ENCODE measurements at regions not wholly inside any gene's neighbourhood (a gene's known extent, or its start where the extent isn't known, plus 50 kb on each side); places are given as distances from the start of the nearest gene placed in this dataset.

- intact Hi-C loops (cut with DNase I), result no loop called here
- H3K27me3 ChIP-seq, result no peaks in the 10 kb centered on the region
- no peak for DNase-seq
- H3K36me3 ChIP-seq, result no peaks in the 10 kb centered on the region
- H3K9me3 ChIP-seq, result no peaks in the 10 kb centered on the region
- no peak for TF ChIP-seq POLR2A (IDR thresholded peaks at IDR 0.05)
- no peak for TF ChIP-seq POLR2AphosphoS5 (IDR thresholded peaks at IDR 0.05)
- no peak for TF ChIP-seq EP300 (IDR thresholded peaks at IDR 0.05)
- TF ChIP-seq CTCF (IDR thresholded peaks at IDR 0.05), result no peak
- 77 to 83% methylated on average over 8 of the region's 8 CpGs for WGBS, 2 donors
- no peak overlapping the region for H3K4me3 ChIP-seq
- H3K4me1 ChIP-seq, result no peaks in the 10 kb centered on the region
- H3K27ac ChIP-seq, result no peak overlapping the region
These were observed 303.9 kb downstream of the FGF9 start for GRCh38 chr13:21974741-21975140.

- Histone ChIP-seq H3K36me3 (no peaks in the 10 kb centered on the region), H3K9me3 (no peaks in the 10 kb centered on the region), H3K27ac (no peak overlapping the region), H3K4me3 (no peak overlapping the region), H3K27me3 (no peaks in the 10 kb centered on the region), H3K4me1 (no peaks in the 10 kb centered on the region)
- 87 to 91% methylated on average over 10 of the region's 10 CpGs for whole genome bisulfite sequencing, 2 donors
- intact Hi-C loops (cut with DNase I), result no loop called here
- no peak for DNase-seq
- TF ChIP-seq EP300 (IDR thresholded peaks at IDR 0.05) (no peak), POLR2A (IDR thresholded peaks at IDR 0.05) (no peak), POLR2AphosphoS5 (IDR thresholded peaks at IDR 0.05) (no peak), CTCF (IDR thresholded peaks at IDR 0.05) (no peak)
These were observed 305.3 kb downstream of the FGF9 start for GRCh38 chr13:21976159-21976558.

GRCh38 chr13:21979161-21979806, 308.4 kb downstream of the FGF9 start:
- WGBS, 2 donors, result 70 to 79% methylated on average over 20 of the region's 20 CpGs
- no peaks in the 10 kb centered on the region for H3K36me3 ChIP-seq
- intact Hi-C loops (cut with DNase I), result no loop called here

GRCh38 chr13:21980049-21980448, 309.2 kb downstream of the FGF9 start:
- Histone ChIP-seq H3K4me1 (no peaks in the 10 kb centered on the region), H3K9me3 (no peaks in the 10 kb centered on the region), H3K27ac (no peak overlapping the region), H3K4me3 (no peak overlapping the region), H3K27me3 (no peaks in the 10 kb centered on the region), H3K36me3 (no peaks in the 10 kb centered on the region)
- WGBS, 2 donors, result 23 to 67% methylated on average over 2 of the region's 2 CpGs
- TF ChIP-seq CTCF (IDR thresholded peaks at IDR 0.05) (no peak), POLR2A (IDR thresholded peaks at IDR 0.05) (no peak), EP300 (IDR thresholded peaks at IDR 0.05) (no peak), POLR2AphosphoS5 (IDR thresholded peaks at IDR 0.05) (no peak)
- no peak for DNase-seq
- intact Hi-C loops (cut with DNase I), result no loop called here

More at GRCh38 chr13:21979161-21979806, 308.4 kb downstream of the FGF9 start:
- H3K9me3 ChIP-seq, result no peaks in the 10 kb centered on the region
- no peaks in the 10 kb centered on the region for H3K27me3 ChIP-seq
- H3K4me3 ChIP-seq, result no peak overlapping the region
- TF ChIP-seq POLR2A (IDR thresholded peaks at IDR 0.05) (no peak), EP300 (IDR thresholded peaks at IDR 0.05) (no peak), POLR2AphosphoS5 (IDR thresholded peaks at IDR 0.05) (no peak), CTCF (IDR thresholded peaks at IDR 0.05) (no peak)
- H3K27ac ChIP-seq, result no peak overlapping the region
- no peak for DNase-seq
- H3K4me1 ChIP-seq, result no peaks in the 10 kb centered on the region

- H3K27me3 ChIP-seq, result no peaks in the 10 kb centered on the region
- intact Hi-C loops (cut with DNase I), result no loop called here
- H3K9me3 ChIP-seq, result no peaks in the 10 kb centered on the region
- no peak for DNase-seq
- TF ChIP-seq CTCF (IDR thresholded peaks at IDR 0.05), result no peak
- no peaks in the 10 kb centered on the region for H3K4me1 ChIP-seq
- no peak overlapping the region for H3K27ac ChIP-seq
- no peaks in the 10 kb centered on the region for H3K36me3 ChIP-seq
- 83 to 94% methylated on average over 4 of the region's 4 CpGs for WGBS, 2 donors
- H3K4me3 ChIP-seq, result no peak overlapping the region
These were observed 313.3 kb downstream of the FGF9 start for GRCh38 chr13:21984156-21984555.
